Stomach (tissue), 4 donors: ENCODE measurements at regions not wholly inside any gene's neighbourhood (a gene's known extent, or its start where the extent isn't known, plus 50 kb on each side); places are given as distances from the start of the nearest gene placed in this dataset.

ENCODE experiments used
- POLR2AphosphoS5 ChIP-seq, 3 donors: sonication (generic); formaldehyde crosslinking; IDR thresholded peaks; one replicate each; pipeline ENCODE4 v1.6.1; 2016; ENCODE audit warnings: antibody characterized with exemption in 3 of 3
- TF ChIP-seq, protein P1 (sequence below), 7 experiments: fragments of 450-650 bp in 4 of 7; fragments of 200-600 bp in 3 of 7; sonication (generic) in 3 of 7; IDR thresholded peaks; one replicate each; pipeline ENCODE4 v1.5.1; 2016 to 2019; ENCODE audit warnings: antibody characterized with exemption in 7 of 7, control low read depth in 2 of 7, mild to moderate bottlenecking in 1 of 7

DNA sequence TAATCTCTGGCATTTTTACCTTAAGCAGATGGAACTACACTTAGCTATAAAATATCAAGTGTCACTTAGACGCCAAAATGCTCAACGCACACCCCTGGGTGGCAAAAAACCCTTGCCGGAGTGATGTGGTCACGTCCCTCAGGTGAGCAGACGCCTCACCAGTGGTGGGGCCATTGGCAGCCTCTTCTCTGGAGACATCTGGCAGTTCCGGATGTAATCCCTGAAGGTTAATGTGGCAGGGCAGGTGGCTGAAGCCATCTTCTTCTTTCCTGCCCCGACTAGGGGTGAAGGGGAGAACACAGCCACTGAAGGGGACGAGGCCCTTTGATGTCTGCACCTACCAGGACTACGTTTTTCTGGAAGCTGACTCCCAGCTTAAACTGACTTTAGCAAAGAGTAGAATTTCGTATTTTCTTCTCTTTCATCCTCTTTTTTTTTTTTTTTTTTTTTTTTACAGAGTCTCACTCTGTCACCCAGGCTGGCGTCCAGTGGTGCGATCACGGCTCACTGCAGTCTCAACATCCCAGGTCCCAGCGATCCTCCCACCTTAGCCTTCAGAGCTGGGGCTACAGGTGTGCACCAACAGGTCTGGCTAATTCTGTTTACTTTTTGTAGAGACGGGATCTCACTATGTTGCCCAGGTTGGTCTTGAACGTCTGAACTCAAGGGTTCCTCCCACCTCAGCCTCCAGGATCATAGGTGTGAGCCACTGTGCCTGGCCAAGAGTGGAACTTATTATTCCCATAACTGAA is 152.1 kb downstream of the TTLL2 start:
- TF ChIP-seq, protein P1, sequence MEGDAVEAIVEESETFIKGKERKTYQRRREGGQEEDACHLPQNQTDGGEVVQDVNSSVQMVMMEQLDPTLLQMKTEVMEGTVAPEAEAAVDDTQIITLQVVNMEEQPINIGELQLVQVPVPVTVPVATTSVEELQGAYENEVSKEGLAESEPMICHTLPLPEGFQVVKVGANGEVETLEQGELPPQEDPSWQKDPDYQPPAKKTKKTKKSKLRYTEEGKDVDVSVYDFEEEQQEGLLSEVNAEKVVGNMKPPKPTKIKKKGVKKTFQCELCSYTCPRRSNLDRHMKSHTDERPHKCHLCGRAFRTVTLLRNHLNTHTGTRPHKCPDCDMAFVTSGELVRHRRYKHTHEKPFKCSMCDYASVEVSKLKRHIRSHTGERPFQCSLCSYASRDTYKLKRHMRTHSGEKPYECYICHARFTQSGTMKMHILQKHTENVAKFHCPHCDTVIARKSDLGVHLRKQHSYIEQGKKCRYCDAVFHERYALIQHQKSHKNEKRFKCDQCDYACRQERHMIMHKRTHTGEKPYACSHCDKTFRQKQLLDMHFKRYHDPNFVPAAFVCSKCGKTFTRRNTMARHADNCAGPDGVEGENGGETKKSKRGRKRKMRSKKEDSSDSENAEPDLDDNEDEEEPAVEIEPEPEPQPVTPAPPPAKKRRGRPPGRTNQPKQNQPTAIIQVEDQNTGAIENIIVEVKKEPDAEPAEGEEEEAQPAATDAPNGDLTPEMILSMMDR (IDR thresholded peaks at IDR 0.05), result no peak
- TF ChIP-seq POLR2AphosphoS5 (IDR thresholded peaks at IDR 0.05), result no peak
